ENCODE measurements at regions not wholly inside any gene's neighbourhood (a gene's known extent, or its start where the extent isn't known, plus 50 kb on each side); places are given as distances from the start of the nearest gene placed in this dataset.

DNA sequence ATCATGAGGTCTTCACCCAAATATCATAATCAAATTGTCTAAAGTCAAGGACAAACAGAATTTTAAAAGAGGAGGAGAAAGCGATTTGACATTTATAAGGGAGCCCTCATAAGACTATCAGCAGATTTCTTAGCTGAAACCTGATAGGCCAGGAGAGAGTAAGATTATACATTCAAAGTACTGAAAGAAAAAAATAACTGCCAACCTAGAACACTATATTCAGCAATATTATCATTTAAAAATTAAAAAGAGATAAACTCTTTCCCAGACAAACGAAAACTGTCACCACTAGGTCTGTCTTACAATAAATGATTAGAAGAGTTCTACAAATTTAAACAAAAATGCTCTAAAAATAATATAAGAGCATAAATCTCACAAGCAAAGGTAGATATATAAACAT, 154.1 kb upstream of the TMEM106B start:
- peaks cover 26% of the 10 kb centered on the region for H3K9me3 Mint-ChIP-seq (ENCODE audit: unreplicated experiment)
- DNase-seq (ENCODE audit: extremely low spot score, unreplicated experiment), result no peak
- no peak overlapping the region for H3K27ac Mint-ChIP-seq (ENCODE audit: unreplicated experiment)
- TF ChIP-seq, protein P1, sequence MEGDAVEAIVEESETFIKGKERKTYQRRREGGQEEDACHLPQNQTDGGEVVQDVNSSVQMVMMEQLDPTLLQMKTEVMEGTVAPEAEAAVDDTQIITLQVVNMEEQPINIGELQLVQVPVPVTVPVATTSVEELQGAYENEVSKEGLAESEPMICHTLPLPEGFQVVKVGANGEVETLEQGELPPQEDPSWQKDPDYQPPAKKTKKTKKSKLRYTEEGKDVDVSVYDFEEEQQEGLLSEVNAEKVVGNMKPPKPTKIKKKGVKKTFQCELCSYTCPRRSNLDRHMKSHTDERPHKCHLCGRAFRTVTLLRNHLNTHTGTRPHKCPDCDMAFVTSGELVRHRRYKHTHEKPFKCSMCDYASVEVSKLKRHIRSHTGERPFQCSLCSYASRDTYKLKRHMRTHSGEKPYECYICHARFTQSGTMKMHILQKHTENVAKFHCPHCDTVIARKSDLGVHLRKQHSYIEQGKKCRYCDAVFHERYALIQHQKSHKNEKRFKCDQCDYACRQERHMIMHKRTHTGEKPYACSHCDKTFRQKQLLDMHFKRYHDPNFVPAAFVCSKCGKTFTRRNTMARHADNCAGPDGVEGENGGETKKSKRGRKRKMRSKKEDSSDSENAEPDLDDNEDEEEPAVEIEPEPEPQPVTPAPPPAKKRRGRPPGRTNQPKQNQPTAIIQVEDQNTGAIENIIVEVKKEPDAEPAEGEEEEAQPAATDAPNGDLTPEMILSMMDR (IDR thresholded peaks at IDR 0.05), result no peak
- H3K4me3 Mint-ChIP-seq (ENCODE audit: unreplicated experiment), result no peak overlapping the region
- H3K36me3 Mint-ChIP-seq (ENCODE audit: unreplicated experiment), result no peaks in the 10 kb centered on the region
- no peaks in the 10 kb centered on the region for H3K4me1 Mint-ChIP-seq (ENCODE audit: unreplicated experiment)
- H3K27me3 Mint-ChIP-seq (ENCODE audit: unreplicated experiment), result peaks cover 3% of the 10 kb centered on the region

DNA sequence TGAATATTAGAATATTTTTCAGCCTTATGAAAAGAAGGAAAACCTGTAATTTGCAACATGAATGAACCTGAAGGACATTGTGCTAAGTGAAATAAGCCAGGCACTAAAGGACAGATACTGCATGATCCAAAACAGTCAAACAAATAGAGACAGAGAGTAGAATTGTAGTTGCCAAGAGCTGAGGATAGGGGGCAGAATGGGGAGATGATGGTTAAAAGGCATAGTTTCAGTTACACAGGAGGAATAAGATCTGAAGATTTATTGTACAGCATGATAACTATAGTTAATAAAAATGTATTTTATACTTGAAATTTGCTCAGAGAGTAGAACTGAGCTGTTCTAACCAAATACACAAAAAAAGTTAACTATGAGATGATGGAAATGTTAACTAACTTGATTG, 149.0 kb upstream of the TMEM106B start:
- Mint-ChIP-seq H3K4me1 (ENCODE audit: unreplicated experiment) (no peaks in the 10 kb centered on the region), H3K27ac (ENCODE audit: unreplicated experiment) (no peak overlapping the region), H3K9me3 (ENCODE audit: unreplicated experiment) (peaks cover 12% of the 10 kb centered on the region), H3K4me3 (ENCODE audit: unreplicated experiment) (no peak overlapping the region), H3K36me3 (ENCODE audit: unreplicated experiment) (no peaks in the 10 kb centered on the region), H3K27me3 (ENCODE audit: unreplicated experiment) (peaks cover 4% of the 10 kb centered on the region)
- TF ChIP-seq, protein P1 (IDR thresholded peaks at IDR 0.05), result peak; percentile 17
- no peak for DNase-seq (ENCODE audit: extremely low spot score, unreplicated experiment)

GRCh38 chr7:12064586-12065127, 146.4 kb upstream of the TMEM106B start:
- H3K27ac Mint-ChIP-seq (ENCODE audit: unreplicated experiment), result no peak overlapping the region
- no peaks in the 10 kb centered on the region for H3K9me3 Mint-ChIP-seq (ENCODE audit: unreplicated experiment)
- DNase-seq (ENCODE audit: extremely low spot score, unreplicated experiment), result no peak
- H3K4me1 Mint-ChIP-seq (ENCODE audit: unreplicated experiment), result no peaks in the 10 kb centered on the region
- TF ChIP-seq, protein P1 (IDR thresholded peaks at IDR 0.05), result no peak
- no peaks in the 10 kb centered on the region for H3K36me3 Mint-ChIP-seq (ENCODE audit: unreplicated experiment)
- H3K4me3 Mint-ChIP-seq (ENCODE audit: unreplicated experiment), result no peak overlapping the region
- H3K27me3 Mint-ChIP-seq (ENCODE audit: unreplicated experiment), result peaks cover 2% of the 10 kb centered on the region

DNA sequence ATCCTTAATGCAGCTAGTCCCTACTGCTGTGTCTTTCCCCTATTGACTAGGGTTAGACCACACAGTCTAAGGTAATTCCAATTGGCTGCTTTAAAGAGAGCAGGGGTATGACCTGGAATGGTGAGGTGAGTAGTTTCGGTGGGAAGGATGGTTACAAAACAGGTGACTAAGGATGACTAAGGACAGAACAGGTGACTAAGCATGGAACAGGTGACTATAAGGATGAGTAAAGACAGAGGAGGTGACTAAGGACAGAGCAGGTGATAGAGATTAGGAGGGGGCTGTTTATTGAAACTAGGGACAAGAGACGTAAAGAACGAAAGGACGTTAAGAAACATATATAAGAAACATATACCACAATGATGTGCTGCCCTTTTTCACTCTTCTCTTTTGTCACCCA, 145.1 kb upstream of the TMEM106B start:
- Mint-ChIP-seq H3K27ac (ENCODE audit: unreplicated experiment) (no peak overlapping the region), H3K27me3 (ENCODE audit: unreplicated experiment) (peaks cover 2% of the 10 kb centered on the region)

DNA sequence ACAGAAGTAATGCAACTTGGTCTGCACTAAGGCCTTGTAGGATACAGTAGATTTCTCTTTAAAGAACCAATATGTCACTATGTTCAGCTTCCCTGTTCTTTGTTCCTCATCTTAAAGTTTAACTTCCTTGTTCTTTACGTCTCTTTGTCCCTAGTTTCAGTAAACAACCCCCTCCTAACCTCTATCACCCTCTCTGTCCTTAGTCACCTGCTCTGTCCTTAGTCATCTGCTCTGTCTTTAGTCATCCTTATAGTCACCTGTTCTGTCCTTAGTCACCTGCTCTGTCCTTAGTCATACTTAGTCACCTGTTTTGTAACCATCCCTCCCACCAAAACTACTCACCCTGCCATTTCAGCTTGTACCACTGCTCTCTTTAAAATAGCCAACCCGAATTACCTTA, 144.6 kb upstream of the TMEM106B start:
- Mint-ChIP-seq H3K9me3 (ENCODE audit: unreplicated experiment) (no peaks in the 10 kb centered on the region), H3K36me3 (ENCODE audit: unreplicated experiment) (no peaks in the 10 kb centered on the region), H3K4me3 (ENCODE audit: unreplicated experiment) (no peak overlapping the region), H3K4me1 (ENCODE audit: unreplicated experiment) (no peaks in the 10 kb centered on the region), H3K27me3 (ENCODE audit: unreplicated experiment) (peaks cover 2% of the 10 kb centered on the region), H3K27ac (ENCODE audit: unreplicated experiment) (no peak overlapping the region)
- TF ChIP-seq, protein P1 (IDR thresholded peaks at IDR 0.05), result no peak
- no peak for DNase-seq (ENCODE audit: extremely low spot score, unreplicated experiment)

More for the DNA sequence above, 145.1 kb upstream of the TMEM106B start:
- Mint-ChIP-seq H3K9me3 (ENCODE audit: unreplicated experiment) (no peaks in the 10 kb centered on the region), H3K36me3 (ENCODE audit: unreplicated experiment) (no peaks in the 10 kb centered on the region), H3K4me1 (ENCODE audit: unreplicated experiment) (no peaks in the 10 kb centered on the region), H3K4me3 (ENCODE audit: unreplicated experiment) (no peak overlapping the region)
- DNase-seq (ENCODE audit: extremely low spot score, unreplicated experiment), result no peak
- TF ChIP-seq, protein P1 (IDR thresholded peaks at IDR 0.05), result no peak
